Panc1 (cell line): ENCODE measurements at regions not wholly inside any gene's neighbourhood (a gene's known extent, or its start where the extent isn't known, plus 50 kb on each side); places are given as distances from the start of the nearest gene placed in this dataset.

Experiments used
- CTCF ChIP-seq: fragments of 450-650 bp; IDR thresholded peaks from 2 replicates; pipeline ENCODE4 v1.5.1; 2017; ENCODE audit warnings: mild to moderate bottlenecking
- POLR2AphosphoS5 ChIP-seq: IDR thresholded peaks from 2 replicates; pipeline ENCODE4 v1.6.1; 2012; ENCODE audit warnings: mild to moderate bottlenecking, low read depth, low read length, moderate library complexity
- REST ChIP-seq, 2 experiments: IDR thresholded peaks; 2 replicates each; pipeline ENCODE4 v1.6.1; 2011 to 2012; ENCODE audit warnings: low read depth in 2 of 2, control low read depth in 1 of 2, low read length in 1 of 2, mild to moderate bottlenecking in 1 of 2, moderate library complexity in 1 of 2; ENCODE audit not compliant: insufficient read depth in 1 of 2
- SIN3A ChIP-seq: IDR thresholded peaks from 2 replicates; pipeline ENCODE4 v1.6.1; 2012; ENCODE audit warnings: low read depth, mild to moderate bottlenecking, low read length, moderate library complexity, borderline replicate concordance; ENCODE audit not compliant: insufficient read depth
- TCF7L2 ChIP-seq: IDR thresholded peaks from 2 replicates; pipeline ENCODE4 v1.6.1; 2011; ENCODE audit warnings: mild to moderate bottlenecking, low read depth, low read length, inconsistent platforms

GRCh38 chr13:52975161-52975560 is 53.5 kb upstream of the OLFM4 start:
- TF ChIP-seq POLR2AphosphoS5 (no peak), CTCF (no peak), REST (IDR thresholded peaks at IDR 0.05; ENCODE audit: insufficient read depth in 1 of 2, low read depth in 2 of 2, low read length in 1 of 2) (no peak), SIN3A (no peak), TCF7L2 (no peak)
